Suprapubic skin (tissue), 4 donors: ENCODE measurements at regions not wholly inside any gene's neighbourhood (a gene's known extent, or its start where the extent isn't known, plus 50 kb on each side); places are given as distances from the start of the nearest gene placed in this dataset.

ENCODE experiments used
- DNase-seq, 2 donors: peaks; one replicate each; pipeline ENCODE4 v3.0.0-alpha.2; 2019; ENCODE audit warnings: low spot score in 2 of 2
- H3K27ac ChIP-seq: fragments of 200-600 bp; sonication (generic); one replicate; pipeline ENCODE4 v1.5.1; 2019
- H3K27me3 ChIP-seq: fragments of 200-600 bp; sonication (generic); one replicate; pipeline ENCODE4 v1.5.1; 2019
- H3K36me3 ChIP-seq: fragments of 200-600 bp; sonication (generic); one replicate; pipeline ENCODE4 v1.5.1; 2019
- H3K4me1 ChIP-seq: fragments of 200-600 bp; sonication (generic); one replicate; pipeline ENCODE4 v1.5.1; 2019
- H3K4me3 ChIP-seq: fragments of 200-600 bp; sonication (generic); one replicate; pipeline ENCODE4 v1.5.1; 2019; ENCODE audit warnings: mild to moderate bottlenecking
- H3K9me3 ChIP-seq: fragments of 200-600 bp; sonication (generic); one replicate; pipeline ENCODE4 v1.5.1; 2019
- EP300 ChIP-seq: sonication (generic); formaldehyde crosslinking; IDR thresholded peaks from one replicate; pipeline ENCODE4 v1.6.1; 2017; ENCODE audit warnings: antibody characterized with exemption
- POLR2A ChIP-seq, 2 donors: fragments of 450-650 bp; IDR thresholded peaks; one replicate each; pipeline ENCODE4 v1.6.1; 2017; ENCODE audit warnings: antibody characterized with exemption in 2 of 2, mild to moderate bottlenecking in 2 of 2, moderate library complexity in 2 of 2
- POLR2AphosphoS5 ChIP-seq, 3 donors: sonication (generic); formaldehyde crosslinking; IDR thresholded peaks; one replicate each; pipeline ENCODE4 v1.6.1; 2017; ENCODE audit warnings: antibody characterized with exemption in 3 of 3
- WGBS: methylation state at CpG from one replicate; pipeline ENCODE4 v1.1.5; 2018; 5-methylcytosine and 5-hydroxymethylcytosine counted together
- TF ChIP-seq, protein P1 (sequence below), 2 donors: fragments of 200-600 bp in 1 of 2; fragments of 450-650 bp in 1 of 2; sonication (generic) in 1 of 2; IDR thresholded peaks; one replicate each; pipeline ENCODE4 v1.5.1; 2016 to 2019; ENCODE audit warnings: antibody characterized with exemption in 2 of 2, mild to moderate bottlenecking in 1 of 2, moderate library complexity in 1 of 2

DNA sequence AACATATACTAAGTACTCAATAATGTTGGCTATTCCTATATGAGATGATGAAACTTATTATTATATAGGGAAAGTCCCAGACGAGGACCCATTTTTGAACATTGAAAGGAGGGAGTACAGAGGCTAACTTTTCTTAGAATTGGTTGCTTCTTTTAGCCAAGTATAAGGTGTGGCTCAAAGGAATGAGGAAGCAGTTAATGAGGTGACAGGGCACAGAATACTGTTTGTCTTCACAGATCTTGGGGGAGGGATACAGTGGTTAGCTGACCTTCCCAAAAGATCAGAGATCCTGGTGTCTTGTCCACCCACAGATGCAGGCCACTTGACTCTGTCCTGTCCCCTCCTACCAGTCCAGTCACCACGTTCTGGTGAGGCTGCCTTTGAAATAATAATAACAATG is 67.8 kb upstream of the EPB41L1 start:
- WGBS, result 21% methylated on average over 2 of the region's 2 CpGs
- DNase-seq, result no peak
- H3K27ac ChIP-seq, result no peak overlapping the region
- H3K4me3 ChIP-seq, result no peak overlapping the region
- H3K9me3 ChIP-seq, result no peaks in the 10 kb centered on the region
- H3K27me3 ChIP-seq, result peaks cover 3% of the 10 kb centered on the region
- peaks cover 31% of the 10 kb centered on the region for H3K4me1 ChIP-seq
- no peaks in the 10 kb centered on the region for H3K36me3 ChIP-seq
- no peak for TF ChIP-seq POLR2AphosphoS5 (IDR thresholded peaks at IDR 0.05)
- TF ChIP-seq, protein P1, sequence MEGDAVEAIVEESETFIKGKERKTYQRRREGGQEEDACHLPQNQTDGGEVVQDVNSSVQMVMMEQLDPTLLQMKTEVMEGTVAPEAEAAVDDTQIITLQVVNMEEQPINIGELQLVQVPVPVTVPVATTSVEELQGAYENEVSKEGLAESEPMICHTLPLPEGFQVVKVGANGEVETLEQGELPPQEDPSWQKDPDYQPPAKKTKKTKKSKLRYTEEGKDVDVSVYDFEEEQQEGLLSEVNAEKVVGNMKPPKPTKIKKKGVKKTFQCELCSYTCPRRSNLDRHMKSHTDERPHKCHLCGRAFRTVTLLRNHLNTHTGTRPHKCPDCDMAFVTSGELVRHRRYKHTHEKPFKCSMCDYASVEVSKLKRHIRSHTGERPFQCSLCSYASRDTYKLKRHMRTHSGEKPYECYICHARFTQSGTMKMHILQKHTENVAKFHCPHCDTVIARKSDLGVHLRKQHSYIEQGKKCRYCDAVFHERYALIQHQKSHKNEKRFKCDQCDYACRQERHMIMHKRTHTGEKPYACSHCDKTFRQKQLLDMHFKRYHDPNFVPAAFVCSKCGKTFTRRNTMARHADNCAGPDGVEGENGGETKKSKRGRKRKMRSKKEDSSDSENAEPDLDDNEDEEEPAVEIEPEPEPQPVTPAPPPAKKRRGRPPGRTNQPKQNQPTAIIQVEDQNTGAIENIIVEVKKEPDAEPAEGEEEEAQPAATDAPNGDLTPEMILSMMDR (IDR thresholded peaks at IDR 0.05), result no peak
- TF ChIP-seq EP300, result no peak
- no peak for TF ChIP-seq POLR2A (IDR thresholded peaks at IDR 0.05)

DNA sequence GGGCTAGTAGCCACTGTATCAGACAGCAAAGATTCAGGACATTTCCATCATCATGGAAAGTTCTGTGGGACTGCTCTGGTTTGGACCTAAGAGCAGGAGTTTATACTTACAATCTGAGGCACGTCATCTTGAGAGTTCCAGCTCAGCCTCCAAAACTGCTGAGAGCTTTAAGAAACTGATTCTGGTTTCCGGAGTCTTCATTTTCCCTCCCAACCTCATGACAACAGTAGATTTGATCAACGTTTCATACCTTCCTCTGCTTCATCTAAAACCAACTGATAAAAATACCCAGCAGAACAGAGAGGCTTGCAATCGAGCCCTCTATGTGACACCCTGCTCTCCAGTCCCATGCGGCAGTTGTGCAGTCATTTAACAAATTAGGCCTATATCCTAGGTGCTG is 64.3 kb upstream of the EPB41L1 start:
- H3K4me1 ChIP-seq, result peaks cover 52% of the 10 kb centered on the region

DNA sequence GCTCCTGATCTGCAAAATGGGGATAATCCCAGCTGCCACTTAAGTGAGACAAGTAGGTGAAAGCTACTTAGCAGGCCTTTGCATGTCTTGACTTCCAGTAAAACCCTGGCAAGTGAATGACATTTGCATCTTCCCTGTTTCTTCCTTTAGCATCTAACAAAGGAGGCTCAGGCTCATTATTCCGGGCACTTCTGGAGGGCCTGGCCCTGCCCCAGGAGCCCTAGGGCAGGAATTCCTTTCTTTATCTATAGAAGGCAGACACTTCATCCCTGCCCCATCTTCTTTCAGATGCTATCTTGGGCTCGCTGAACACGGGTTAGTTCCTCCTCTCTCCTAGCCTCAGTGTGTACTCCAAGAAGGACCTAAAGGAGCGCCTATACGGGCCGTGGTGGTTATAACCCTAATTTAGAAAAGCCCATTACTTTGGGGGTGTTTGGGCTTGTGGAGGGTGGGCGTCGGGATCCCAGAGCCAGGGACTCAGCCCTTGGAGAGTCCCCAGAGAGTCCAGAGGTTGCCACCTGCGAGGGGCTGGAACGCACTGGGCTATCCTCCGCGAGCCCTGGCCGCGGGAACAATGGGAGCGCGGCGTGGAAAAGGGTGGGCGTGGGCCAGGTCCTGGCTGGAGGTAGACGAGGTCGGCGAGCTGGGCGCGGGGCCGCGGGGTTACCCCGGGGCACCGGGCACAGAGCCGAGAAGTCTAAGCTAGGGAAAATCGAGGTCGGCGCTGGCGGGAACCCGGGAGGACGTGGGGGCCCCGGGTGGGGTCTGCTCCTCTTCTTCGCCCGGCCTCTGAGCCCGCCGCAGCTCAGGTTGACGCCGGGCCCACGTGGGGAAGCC is 62.8 kb upstream of the EPB41L1 start:
- TF ChIP-seq, protein P1 (IDR thresholded peaks at IDR 0.05), result no peak
- no peak for TF ChIP-seq POLR2AphosphoS5 (IDR thresholded peaks at IDR 0.05)
- no peak for TF ChIP-seq EP300
- TF ChIP-seq POLR2A (IDR thresholded peaks at IDR 0.05), result no peak
- DNase-seq, result no peak
- 5% methylated on average over 17 of the region's 42 CpGs for WGBS
- peaks cover 40% of the 10 kb centered on the region for H3K4me1 ChIP-seq
- peak overlapping the region; percentile 83 for H3K27ac ChIP-seq
- peaks cover 3% of the 10 kb centered on the region for H3K27me3 ChIP-seq
- H3K9me3 ChIP-seq, result no peaks in the 10 kb centered on the region
- H3K4me3 ChIP-seq, result peak overlapping the region; percentile 80
- no peaks in the 10 kb centered on the region for H3K36me3 ChIP-seq

More for the DNA sequence above, 64.3 kb upstream of the EPB41L1 start:
- no peak for DNase-seq
- no peak overlapping the region for H3K4me3 ChIP-seq
- 97% methylated on average over 5 of the region's 5 CpGs for WGBS
- no peak overlapping the region for H3K27ac ChIP-seq
- no peaks in the 10 kb centered on the region for H3K36me3 ChIP-seq
- H3K27me3 ChIP-seq, result peaks cover 3% of the 10 kb centered on the region
- H3K9me3 ChIP-seq, result no peaks in the 10 kb centered on the region
- TF ChIP-seq, protein P1 (IDR thresholded peaks at IDR 0.05), result no peak
- TF ChIP-seq POLR2AphosphoS5 (IDR thresholded peaks at IDR 0.05), result no peak
- no peak for TF ChIP-seq EP300
- no peak for TF ChIP-seq POLR2A (IDR thresholded peaks at IDR 0.05)

DNA sequence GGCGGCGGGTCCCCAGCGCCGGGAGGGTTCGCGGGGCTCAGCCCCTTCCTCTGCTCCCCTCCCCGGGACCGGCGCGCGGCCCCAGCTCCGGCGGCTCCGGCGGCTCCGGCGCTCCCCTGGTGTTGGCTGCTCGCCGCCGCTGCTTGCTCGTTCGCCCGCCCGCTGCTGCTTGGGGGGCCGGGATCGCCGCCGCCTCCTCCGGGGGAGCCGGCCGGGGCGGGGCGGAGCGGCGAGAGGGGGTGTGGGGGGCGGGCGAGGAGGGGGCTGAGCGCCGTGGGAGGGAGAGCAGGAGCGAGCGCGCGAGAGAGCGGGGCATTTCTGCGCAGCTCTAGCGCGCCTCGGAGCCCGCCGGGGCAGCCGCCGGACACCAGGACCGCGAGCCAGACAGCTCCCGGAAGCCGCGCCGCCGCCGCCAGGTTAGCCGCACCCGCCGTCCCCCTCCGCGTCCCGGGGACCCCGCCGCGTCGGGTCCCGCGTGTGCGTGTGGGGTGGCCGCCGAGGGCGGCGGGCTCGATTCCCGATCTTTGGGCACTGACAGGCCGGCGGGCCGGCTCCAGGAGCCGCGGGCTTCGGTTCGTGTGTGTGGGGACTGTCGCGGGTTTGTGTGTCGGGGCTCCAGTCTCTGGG is 62.0 kb upstream of the EPB41L1 start:
- Histone ChIP-seq H3K36me3 (no peaks in the 10 kb centered on the region), H3K4me1 (peaks cover 43% of the 10 kb centered on the region), H3K4me3 (peak overlapping the region; percentile 80), H3K27ac (peak overlapping the region; percentile 83), H3K27me3 (peaks cover 3% of the 10 kb centered on the region), H3K9me3 (no peaks in the 10 kb centered on the region)
- DNase-seq, result no peak
- WGBS, result 0% methylated on average over 26 of the region's 89 CpGs
- TF ChIP-seq POLR2A (IDR thresholded peaks at IDR 0.05) (no peak), EP300 (no peak), POLR2AphosphoS5 (IDR thresholded peaks at IDR 0.05) (no peak)
- TF ChIP-seq, protein P1 (IDR thresholded peaks at IDR 0.05), result no peak
